IPS-NIHi11 (cell line): ENCODE measurements at regions not wholly inside any gene's neighbourhood (a gene's known extent, or its start where the extent isn't known, plus 50 kb on each side); places are given as distances from the start of the nearest gene placed in this dataset.
"Not testable (repeated sequence)": the region's sequence is repeated elsewhere in the genome, so short reads cannot be mapped to it uniquely, and the experiment has no call there.

ENCODE experiments used
- DNase-seq: peaks from one replicate; pipeline ENCODE4 v3.0.0; 2012; ENCODE audit warnings: mixed read lengths, low spot score

DNA sequence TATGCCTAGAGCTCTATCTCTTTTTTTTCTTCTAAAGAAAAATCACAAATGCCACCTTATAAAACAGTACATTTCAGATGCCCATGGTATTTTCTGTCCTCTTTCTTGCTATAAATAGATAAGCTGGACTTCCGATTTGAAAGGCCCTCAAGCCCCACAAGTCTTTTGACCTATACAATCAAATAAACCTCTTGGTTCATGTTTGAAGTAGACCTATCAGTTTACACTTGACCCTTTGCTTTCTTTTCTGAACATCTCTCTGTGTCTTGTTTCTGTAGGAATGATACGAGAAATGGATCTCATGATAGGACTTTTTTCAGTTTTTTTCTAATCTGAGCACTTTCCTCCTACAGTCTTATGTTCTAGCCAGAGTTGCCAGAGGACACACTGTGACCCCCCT lies 327.2 kb downstream of the SOX9 start:
- no peak for DNase-seq

GRCh38 chr17:72452286-72453173 lies 331.7 kb downstream of the SOX9 start:
- no peak for DNase-seq

GRCh38 chr17:72454342-72454741 lies 333.5 kb downstream of the SOX9 start:
- DNase-seq: no peak

DNA sequence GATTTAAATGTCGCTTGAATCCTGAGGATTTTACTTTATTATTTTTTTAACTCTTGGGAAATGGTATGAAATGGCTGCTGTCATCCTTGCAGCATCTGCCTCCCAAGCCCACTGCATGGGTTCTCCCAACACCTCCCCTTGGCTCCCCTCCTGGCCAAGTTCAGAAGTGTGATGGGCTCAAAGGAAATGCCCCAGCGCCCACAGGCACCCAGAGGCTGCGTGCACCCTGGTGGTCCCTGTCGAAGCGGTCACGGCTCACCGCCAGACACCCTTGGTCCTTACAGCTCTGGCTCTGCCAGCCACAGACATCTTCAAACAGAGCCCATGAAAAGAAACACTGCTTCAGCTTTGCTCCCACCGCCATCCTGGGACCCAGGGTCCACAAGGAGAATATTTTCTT lies 334.7 kb downstream of the SOX9 start:
- DNase-seq: no peak

DNA sequence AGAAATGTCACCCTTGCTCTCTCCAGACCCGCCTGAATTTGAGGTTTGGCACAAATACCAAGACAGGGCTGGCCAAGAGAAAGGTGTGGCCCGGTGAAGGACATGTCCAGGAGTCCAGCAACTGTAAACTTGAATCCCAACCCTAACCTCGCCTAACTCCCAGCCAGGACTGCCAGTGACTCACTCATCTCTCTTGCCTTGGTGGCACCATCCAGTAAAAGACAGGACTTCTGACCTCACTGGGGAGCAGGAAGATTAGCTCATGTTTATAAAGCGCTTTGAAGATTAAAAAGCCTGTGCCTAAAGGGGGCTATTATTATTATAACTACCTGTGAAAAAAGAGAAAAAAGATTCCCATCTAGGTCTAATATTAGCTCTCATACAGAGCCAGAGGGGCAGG lies 335.3 kb downstream of the SOX9 start:
- DNase-seq: peak; percentile 34

DNA sequence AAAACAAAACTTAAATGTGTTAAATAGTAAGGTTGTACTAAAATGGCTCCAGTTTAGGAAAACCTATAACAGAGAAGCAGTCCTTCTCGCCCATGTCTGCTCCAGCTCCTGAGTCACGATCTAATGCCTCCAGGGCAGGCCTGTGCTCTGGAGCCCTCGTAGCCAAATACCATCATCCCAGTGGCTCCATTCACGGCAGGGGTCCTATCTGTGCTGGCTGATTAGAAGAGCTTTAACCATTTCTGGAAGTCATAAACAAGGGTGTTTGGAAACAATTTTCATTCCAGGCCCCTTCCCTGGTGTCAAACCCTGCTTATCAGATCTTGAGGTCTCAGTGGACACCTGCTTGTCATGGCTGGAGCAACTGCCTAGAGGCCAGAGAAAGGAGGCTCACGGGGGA lies 336.9 kb downstream of the SOX9 start:
- DNase-seq: no peak

DNA sequence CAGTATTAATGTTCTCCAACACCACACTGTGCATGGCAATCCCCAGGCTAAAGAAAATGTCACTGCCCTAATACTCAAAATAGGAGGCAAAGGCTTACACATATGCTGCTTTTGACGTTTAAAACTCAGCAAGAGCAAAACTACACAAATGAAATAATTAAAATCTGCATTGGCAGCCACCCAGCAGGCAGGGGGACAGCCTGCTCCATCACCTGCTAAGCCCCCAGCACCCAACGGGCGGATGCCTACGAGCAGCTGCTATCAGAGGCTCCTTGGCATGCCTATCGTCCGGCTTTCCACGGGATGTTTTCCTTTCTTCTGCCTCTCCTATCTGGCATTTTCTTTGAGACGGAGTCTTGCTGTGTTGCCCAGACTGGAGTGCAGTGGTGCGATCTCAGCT lies 337.5 kb downstream of the SOX9 start:
- no peak for DNase-seq

- no peak for DNase-seq
These were observed 339.9 kb downstream of the SOX9 start for GRCh38 chr17:72460711-72461110.

DNA sequence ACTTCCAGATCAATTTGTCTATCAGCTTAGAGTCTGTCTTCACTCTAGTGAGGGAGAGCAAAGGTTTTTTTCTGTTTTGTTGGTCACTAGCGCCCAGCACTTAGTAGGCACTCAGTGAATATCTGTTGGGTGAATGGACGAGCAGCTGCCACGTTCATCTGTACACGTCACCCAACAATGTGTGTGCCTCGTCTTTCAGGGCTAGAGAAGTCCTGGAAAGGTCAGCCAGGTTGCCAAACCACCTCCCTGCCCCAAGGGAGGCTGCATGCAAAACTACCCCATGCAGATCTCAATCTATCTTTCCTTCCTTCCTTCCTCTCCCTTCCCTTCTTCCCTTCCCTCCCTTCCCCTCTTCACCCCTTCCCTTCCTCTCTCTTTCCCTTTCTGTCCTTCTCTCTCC lies 340.9 kb downstream of the SOX9 start:
- DNase-seq: no peak

- DNase-seq: no peak
These were observed 341.6 kb downstream of the SOX9 start for GRCh38 chr17:72462407-72462806.

DNA sequence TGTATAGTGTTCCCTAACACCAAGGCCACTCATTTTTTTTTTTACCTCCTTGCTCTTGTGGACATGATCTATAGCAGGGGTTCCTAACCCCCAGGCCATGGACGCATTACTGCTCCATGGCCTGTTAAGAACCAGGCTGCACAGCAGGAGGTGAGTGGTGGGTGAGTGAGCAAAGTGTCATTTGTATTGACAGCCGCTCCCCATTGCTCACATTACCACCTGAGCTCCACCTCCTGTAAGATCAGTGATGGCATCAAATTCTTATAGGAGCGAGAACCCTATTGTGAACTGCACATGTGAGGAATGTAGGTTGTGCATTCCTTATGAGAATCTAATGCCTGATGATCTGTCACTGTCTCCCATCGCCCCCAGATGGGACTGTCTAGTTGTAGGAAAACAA lies 342.0 kb downstream of the SOX9 start:
- DNase-seq: no peak

DNA sequence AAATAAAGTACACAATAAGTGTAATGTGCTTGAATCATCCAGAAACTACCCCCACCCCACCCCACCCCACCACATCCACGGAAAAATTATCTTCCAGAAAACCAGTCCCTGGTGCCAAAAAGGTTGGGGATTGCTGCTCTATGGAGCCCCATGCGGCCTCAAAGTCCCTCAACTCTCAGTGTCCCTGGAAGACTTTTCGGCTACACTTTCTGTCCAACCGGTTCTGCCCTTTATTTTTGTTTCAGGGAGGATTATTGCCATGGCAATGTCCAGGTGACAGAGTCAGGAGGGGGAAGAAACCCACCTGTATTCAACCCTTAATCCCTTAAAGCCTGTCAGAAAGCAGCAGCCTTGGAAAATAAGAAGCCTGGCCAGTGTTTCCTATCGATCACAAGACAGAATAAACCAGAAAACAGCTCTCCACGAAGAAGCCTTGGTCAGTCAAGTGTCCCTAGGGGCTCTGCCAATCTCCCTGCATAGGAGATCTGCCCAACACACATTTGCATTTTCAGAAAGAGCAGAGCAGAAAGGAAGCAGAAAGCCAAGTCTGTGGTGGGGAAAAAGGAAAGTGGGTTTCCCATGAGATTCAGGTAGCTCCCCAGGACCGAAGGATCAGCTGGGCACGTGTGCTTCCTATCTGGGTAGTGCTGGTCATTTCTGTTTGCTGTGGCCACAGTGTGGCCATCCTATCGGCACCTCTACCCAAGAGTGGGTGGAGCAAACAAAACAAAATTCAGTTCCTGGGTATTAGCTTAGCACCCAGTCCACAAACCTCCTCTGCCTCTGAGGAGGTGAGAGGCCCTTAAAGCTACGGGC lies 342.7 kb downstream of the SOX9 start:
- no peak for DNase-seq

DNA sequence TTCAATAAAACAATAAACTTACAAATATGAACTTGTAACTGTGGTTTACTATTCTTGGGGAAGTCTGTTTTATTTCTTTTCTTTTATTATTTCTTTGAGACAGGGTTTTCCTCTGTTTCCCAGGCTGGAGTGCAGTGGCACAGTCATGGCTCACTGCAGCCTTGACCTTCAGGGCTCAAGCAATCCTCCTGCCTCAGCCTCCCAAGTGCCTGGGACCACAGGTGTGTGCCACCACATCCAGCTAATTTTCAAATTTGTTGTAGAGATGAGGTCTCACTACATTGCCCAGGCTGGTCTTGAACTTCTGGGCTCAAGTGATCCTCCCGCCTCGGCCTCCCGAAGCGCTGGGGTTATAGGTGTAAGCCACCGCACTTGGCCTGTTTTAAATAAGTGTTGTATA lies 343.4 kb downstream of the SOX9 start:
- not testable (repeated sequence) for DNase-seq

DNA sequence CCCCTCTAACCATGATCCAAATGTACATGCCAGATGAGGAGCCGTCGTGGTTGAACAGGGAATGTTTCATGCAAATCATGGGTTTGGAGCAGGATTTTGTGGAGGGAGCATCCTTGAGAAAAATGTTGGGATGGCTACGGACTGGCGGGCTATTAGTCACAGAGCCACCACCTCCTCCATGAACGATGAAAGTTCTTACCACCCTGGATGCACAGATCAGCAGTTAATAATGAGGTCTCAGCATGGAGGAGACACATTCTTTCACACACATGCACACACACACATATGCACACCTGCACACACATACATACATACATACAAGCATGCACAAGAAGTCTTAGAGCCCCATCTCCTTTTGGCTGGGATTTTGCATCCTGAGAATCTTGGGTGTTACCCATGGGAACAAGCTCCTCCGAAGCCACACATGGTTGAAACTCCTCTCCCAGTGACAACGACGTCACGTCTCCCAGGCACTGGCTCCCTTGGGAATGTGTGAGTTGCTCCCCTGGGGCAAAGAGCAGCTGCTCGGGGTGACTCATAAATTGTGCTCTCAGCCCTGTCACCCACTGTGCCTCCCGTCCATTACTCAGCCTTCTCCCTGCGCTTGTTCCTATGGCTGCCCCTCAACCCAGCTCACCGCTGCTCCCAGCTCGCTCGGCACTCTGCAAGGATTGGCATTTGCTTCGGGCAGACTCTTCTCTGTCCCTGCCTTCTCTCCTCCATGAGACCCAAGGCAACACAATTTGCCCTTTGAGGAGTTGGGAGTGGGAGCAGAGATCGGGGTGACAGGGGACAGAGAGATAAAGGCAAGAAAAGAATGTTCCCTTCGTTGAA lies 344.6 kb downstream of the SOX9 start:
- DNase-seq: peak; percentile 55

DNA sequence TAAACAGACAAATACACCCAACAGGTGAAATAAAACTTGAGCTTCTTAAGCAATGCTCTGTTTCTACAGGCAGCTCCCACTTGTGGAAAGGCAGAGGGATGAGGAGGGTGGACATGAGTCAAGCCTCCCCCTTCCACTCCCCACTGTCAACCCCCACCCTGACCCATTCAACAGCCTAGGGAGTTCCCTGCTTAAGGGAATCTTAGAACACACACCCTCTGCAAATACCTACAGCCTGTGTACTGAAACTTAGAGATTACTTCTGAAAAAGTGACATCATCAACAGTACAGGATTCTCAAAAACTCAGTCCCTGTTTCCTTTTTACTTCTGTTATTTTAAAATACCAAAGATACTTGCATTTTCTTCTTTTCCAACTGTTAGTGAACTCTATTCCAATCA lies 345.4 kb downstream of the SOX9 start:
- no peak for DNase-seq

DNA sequence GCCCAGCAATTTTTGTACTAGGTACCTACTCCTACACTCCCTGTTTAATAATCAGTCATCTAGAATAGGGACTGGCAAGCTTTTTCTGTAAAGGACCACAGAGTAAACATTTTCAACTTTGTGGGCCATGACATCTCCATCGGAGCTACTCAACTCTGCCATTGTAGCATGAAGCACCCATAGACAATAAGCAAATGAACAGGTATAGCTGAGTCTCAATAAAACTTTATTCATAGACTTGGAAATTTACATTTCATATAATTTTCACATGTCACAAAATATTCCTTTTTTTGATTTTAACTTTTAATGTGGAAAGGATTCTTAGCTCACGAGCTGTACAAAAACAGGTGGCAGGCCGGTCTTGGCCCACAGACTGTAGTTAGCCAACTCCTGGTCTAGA lies 345.8 kb downstream of the SOX9 start:
- DNase-seq: no peak

DNA sequence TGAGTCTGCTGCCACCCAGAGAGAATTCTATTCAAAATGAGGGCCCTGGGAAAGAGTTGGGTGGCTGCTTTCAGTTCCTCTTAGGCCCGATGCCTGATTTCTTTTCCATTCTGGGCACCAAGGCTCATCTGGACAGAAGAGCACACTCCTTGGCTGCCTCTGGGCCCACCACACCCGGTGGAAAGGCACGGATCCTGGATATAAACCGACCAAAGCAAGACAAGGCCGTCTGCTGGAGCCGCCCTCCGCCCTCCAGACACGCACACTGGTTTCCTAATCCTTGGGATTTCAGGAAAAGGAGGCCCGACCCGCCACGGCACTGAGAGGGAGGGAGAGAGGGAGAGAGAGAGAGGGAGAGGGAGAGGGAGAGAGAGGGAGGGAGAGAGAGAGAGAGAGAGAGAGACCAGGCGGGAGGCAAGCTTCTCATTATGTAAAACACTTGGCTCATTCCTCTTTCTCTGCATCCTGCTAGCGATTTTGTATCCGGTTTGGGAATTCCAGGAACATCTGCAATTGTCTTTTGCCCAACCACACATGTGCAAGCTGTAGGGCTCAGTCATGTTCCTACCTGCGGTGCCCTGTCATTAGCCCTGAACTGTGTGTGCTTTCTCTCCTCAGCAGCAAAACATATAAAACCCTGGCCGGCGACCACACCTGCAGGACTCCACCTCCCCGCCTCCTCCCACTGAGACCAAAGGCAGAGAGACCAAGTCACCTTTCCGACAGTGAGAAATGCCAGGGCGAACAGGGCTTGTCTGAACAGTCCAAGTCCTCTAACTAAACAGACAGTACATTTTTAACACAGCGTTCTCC lies 347.2 kb downstream of the SOX9 start:
- no peak for DNase-seq

DNA sequence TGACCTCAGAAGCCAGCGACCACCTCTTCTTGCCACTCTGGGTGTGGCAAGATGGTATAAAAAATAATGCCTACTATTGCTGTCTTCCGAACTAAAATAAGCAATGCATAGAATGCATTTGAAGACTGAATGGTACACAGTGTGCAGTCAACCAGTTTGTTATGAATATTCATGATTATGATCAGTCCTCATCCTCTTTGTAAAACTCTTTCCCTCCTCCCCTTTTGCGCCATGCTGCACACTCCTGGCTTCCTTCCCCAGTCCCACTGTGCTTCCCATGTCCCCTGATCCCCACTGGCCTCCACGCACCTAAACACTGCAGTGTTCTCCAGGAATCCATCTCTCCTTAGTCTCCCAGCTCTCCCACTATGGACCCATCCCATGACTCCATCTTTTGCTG lies 348.0 kb downstream of the SOX9 start:
- DNase-seq: no peak

- no peak for DNase-seq
These were observed 349.4 kb downstream of the SOX9 start for GRCh38 chr17:72470121-72470705.

- DNase-seq: no peak
These were observed 349.9 kb downstream of the SOX9 start for GRCh38 chr17:72470734-72471133.

DNA sequence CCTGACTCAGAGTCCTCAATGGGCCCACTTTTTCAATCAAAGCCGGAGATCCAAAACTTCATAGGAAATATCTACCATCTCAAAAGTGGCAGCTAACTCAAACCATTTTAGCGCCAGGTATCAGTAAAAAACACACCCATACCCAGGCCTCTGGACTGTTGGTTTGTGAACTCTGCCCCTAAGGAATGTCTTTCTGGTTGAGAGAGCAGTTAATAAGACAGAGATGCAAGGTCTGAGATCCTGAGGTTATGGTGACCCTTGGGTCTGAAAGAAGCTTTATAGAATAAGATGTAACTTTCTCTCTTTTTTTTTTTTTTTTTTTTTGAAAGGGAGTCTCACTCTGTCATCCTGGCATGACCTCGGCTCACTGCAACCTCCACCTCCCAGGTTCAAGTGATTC lies 350.5 kb downstream of the SOX9 start:
- DNase-seq: no peak
